Peyer's patch (tissue), 4 donors: ENCODE measurements at regions not wholly inside any gene's neighbourhood (a gene's known extent, or its start where the extent isn't known, plus 50 kb on each side); places are given as distances from the start of the nearest gene placed in this dataset.

Experiments used
- POLR2A ChIP-seq, 2 donors: fragments of 450-650 bp; IDR thresholded peaks; one replicate each; pipeline ENCODE4 v1.5.1; 2017; ENCODE audit warnings: antibody characterized with exemption in 2 of 2, mild to moderate bottlenecking in 2 of 2, moderate library complexity in 2 of 2
- TF ChIP-seq, protein P1 (sequence below), 6 experiments: fragments of 450-650 bp in 4 of 6; fragments of 200-600 bp in 2 of 6; sonication (generic) in 1 of 6; IDR thresholded peaks; one replicate each; pipeline ENCODE4 v1.5.1; 2017 to 2019; ENCODE audit warnings: antibody characterized with exemption in 6 of 6, mild to moderate bottlenecking in 3 of 6, moderate library complexity in 1 of 6

DNA sequence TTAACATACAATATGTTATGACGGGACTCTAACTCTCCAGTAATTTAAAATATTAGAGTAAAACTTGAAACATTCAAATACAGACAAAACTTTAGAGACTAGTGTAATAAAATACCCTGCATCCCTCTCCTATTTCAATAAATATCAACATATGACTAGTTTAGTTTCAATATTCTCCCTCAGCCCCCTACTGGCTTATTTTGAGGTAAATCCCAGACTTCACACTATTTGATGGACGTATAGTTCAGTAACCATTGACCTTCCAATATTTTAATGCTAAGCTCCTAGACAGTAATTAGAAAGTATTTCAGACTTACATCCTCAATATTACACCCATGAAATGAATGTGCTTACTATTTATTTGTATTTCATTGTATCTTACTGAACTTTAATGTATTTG is 180.7 kb upstream of the STARD13 start:
- TF ChIP-seq, protein P1, sequence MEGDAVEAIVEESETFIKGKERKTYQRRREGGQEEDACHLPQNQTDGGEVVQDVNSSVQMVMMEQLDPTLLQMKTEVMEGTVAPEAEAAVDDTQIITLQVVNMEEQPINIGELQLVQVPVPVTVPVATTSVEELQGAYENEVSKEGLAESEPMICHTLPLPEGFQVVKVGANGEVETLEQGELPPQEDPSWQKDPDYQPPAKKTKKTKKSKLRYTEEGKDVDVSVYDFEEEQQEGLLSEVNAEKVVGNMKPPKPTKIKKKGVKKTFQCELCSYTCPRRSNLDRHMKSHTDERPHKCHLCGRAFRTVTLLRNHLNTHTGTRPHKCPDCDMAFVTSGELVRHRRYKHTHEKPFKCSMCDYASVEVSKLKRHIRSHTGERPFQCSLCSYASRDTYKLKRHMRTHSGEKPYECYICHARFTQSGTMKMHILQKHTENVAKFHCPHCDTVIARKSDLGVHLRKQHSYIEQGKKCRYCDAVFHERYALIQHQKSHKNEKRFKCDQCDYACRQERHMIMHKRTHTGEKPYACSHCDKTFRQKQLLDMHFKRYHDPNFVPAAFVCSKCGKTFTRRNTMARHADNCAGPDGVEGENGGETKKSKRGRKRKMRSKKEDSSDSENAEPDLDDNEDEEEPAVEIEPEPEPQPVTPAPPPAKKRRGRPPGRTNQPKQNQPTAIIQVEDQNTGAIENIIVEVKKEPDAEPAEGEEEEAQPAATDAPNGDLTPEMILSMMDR (IDR thresholded peaks at IDR 0.05) = no peak
- no peak for TF ChIP-seq POLR2A (IDR thresholded peaks at IDR 0.05)
